HG03280 (cell line): ENCODE measurements at regions not wholly inside any gene's neighbourhood (a gene's known extent, or its start where the extent isn't known, plus 50 kb on each side); places are given as distances from the start of the nearest gene placed in this dataset.
"Not testable (repeated sequence)": the region's sequence is repeated elsewhere in the genome, so short reads cannot be mapped to it uniquely, and the experiment has no call there.

Source experiments
- ATAC-seq: cut with Tn5 transposase; IDR thresholded peaks from one replicate; pipeline ENCODE4 v1.9.1; 2021; ENCODE audit warnings: mild to moderate bottlenecking, moderate library complexity; ENCODE audit not compliant: unreplicated experiment

- ATAC-seq: no peak
These were observed 193.0 kb downstream of the FZD1 start for GRCh38 chr7:91457208-91457607.

- ATAC-seq: no peak
These were observed 195.3 kb downstream of the FZD1 start for GRCh38 chr7:91459539-91459938.

- ATAC-seq: no peak
These were observed 198.1 kb downstream of the FZD1 start for GRCh38 chr7:91462316-91462715.

- no peak for ATAC-seq
These were observed 199.1 kb downstream of the FZD1 start for GRCh38 chr7:91463330-91463729.

- no peak for ATAC-seq
These were observed 201.4 kb downstream of the FZD1 start for GRCh38 chr7:91465595-91466061.

GRCh38 chr7:91468256-91468655 is 204.0 kb downstream of the FZD1 start:
- no peak for ATAC-seq

- no peak for ATAC-seq
These were observed 209.4 kb downstream of the FZD1 start for GRCh38 chr7:91473619-91474018.

- ATAC-seq: no peak
These were observed 209.8 kb downstream of the FZD1 start for GRCh38 chr7:91474074-91474473.

- ATAC-seq: not testable (repeated sequence)
These were observed 216.2 kb downstream of the FZD1 start for GRCh38 chr7:91480470-91480869.

- ATAC-seq: no peak
These were observed 227.6 kb downstream of the FZD1 start for GRCh38 chr7:91491868-91492267.

GRCh38 chr7:91492317-91492716 is 228.1 kb downstream of the FZD1 start:
- no peak for ATAC-seq

- ATAC-seq: no peak
These were observed 228.5 kb downstream of the FZD1 start for GRCh38 chr7:91492773-91493172.

- no peak for ATAC-seq
These were observed 230.2 kb downstream of the FZD1 start for GRCh38 chr7:91494450-91494849.

GRCh38 chr7:91496251-91496820 is 232.1 kb downstream of the FZD1 start:
- no peak for ATAC-seq

GRCh38 chr7:91497277-91497676 is 233.0 kb downstream of the FZD1 start:
- ATAC-seq: not testable (repeated sequence)

GRCh38 chr7:91503934-91504555 is 239.8 kb downstream of the FZD1 start:
- ATAC-seq: no peak

- ATAC-seq: no peak
These were observed 240.7 kb downstream of the FZD1 start for GRCh38 chr7:91504919-91505318.

GRCh38 chr7:91506966-91507365 is 242.7 kb downstream of the FZD1 start:
- not testable (repeated sequence) for ATAC-seq

- not testable (repeated sequence) for ATAC-seq
These were observed 247.6 kb downstream of the FZD1 start for GRCh38 chr7:91511861-91512260.

GRCh38 chr7:91512958-91513357 is 248.7 kb downstream of the FZD1 start:
- no peak for ATAC-seq

- ATAC-seq: no peak
These were observed 250.4 kb downstream of the FZD1 start for GRCh38 chr7:91514591-91514990.

- ATAC-seq: no peak
These were observed 251.7 kb downstream of the FZD1 start for GRCh38 chr7:91515961-91516360.
